ENCODE measurements at regions not wholly inside any gene's neighbourhood (a gene's known extent, or its start where the extent isn't known, plus 50 kb on each side); places are given as distances from the start of the nearest gene placed in this dataset.
A peak's percentile ranks its signal among the peaks of the same experiment; 100 is the strongest.

- H3K27ac ChIP-seq, result no peak overlapping the region
- DNase-seq (no peak), ATAC-seq (peak; percentile 14)
- intact Hi-C loops (cut with DNase I), result no loop called here
- no peaks in the 10 kb centered on the region for H3K9me3 ChIP-seq
- H3K27me3 ChIP-seq, result no peaks in the 10 kb centered on the region
- no peaks in the 10 kb centered on the region for H3K36me3 ChIP-seq
- no peak for TF ChIP-seq CTCF (IDR thresholded peaks at IDR 0.05)
- H3K4me3 ChIP-seq, result no peak overlapping the region
- no peaks in the 10 kb centered on the region for H3K4me1 ChIP-seq
Measured at GRCh38 chr1:103959565-103959964, 209.9 kb downstream of the AMY1C start.

GRCh38 chr1:103960045-103960444 is 210.3 kb downstream of the AMY1C start:
- no peaks in the 10 kb centered on the region for H3K9me3 ChIP-seq
- H3K36me3 ChIP-seq, result no peaks in the 10 kb centered on the region
- TF ChIP-seq CTCF (IDR thresholded peaks at IDR 0.05), result no peak
- no peak overlapping the region for H3K4me3 ChIP-seq
- H3K27me3 ChIP-seq, result no peaks in the 10 kb centered on the region
- intact Hi-C loops (cut with DNase I), result no loop called here
- no peaks in the 10 kb centered on the region for H3K4me1 ChIP-seq
- ATAC-seq (peak; percentile 9), DNase-seq (no peak)
- H3K27ac ChIP-seq, result no peak overlapping the region

GRCh38 chr1:103960710-103961109 is 211.0 kb downstream of the AMY1C start:
- intact Hi-C loops (cut with DNase I), result no loop called here
- Histone ChIP-seq H3K9me3 (no peaks in the 10 kb centered on the region), H3K4me3 (no peak overlapping the region), H3K27me3 (no peaks in the 10 kb centered on the region), H3K27ac (no peak overlapping the region), H3K4me1 (no peaks in the 10 kb centered on the region), H3K36me3 (no peaks in the 10 kb centered on the region)
- DNase-seq (no peak), ATAC-seq (no peak)
- no peak for TF ChIP-seq CTCF (IDR thresholded peaks at IDR 0.05)

GRCh38 chr1:103986792-103987191 is 237.1 kb downstream of the AMY1C start:
- TF ChIP-seq CTCF (IDR thresholded peaks at IDR 0.05), result no peak
- no peak overlapping the region for H3K4me3 ChIP-seq
- H3K27ac ChIP-seq, result no peak overlapping the region
- no peaks in the 10 kb centered on the region for H3K36me3 ChIP-seq
- no peaks in the 10 kb centered on the region for H3K27me3 ChIP-seq
- ATAC-seq (no peak), DNase-seq (no peak)
- no peaks in the 10 kb centered on the region for H3K4me1 ChIP-seq
- intact Hi-C loops (cut with DNase I), result no loop called here
- no peaks in the 10 kb centered on the region for H3K9me3 ChIP-seq

- Histone ChIP-seq H3K4me3 (no peak overlapping the region), H3K4me1 (no peaks in the 10 kb centered on the region), H3K9me3 (no peaks in the 10 kb centered on the region), H3K27ac (no peak overlapping the region), H3K27me3 (no peaks in the 10 kb centered on the region), H3K36me3 (no peaks in the 10 kb centered on the region)
- ATAC-seq (no peak), DNase-seq (no peak)
- TF ChIP-seq CTCF (IDR thresholded peaks at IDR 0.05), result no peak
- intact Hi-C loops (cut with DNase I), result no loop called here
Measured at GRCh38 chr1:103997631-103998030, 247.9 kb downstream of the AMY1C start.

GRCh38 chr1:104018922-104019674 is 269.4 kb downstream of the AMY1C start:
- no peak for TF ChIP-seq CTCF (IDR thresholded peaks at IDR 0.05)
- Histone ChIP-seq H3K27ac (no peak overlapping the region), H3K27me3 (no peaks in the 10 kb centered on the region), H3K36me3 (no peaks in the 10 kb centered on the region), H3K9me3 (no peaks in the 10 kb centered on the region), H3K4me3 (no peak overlapping the region), H3K4me1 (no peaks in the 10 kb centered on the region)
- ATAC-seq (no peak), DNase-seq (no peak)
- intact Hi-C loops (cut with DNase I), result no loop called here

All from upper lobe of right lung (tissue), 1 donor.